A549 (cell line): ENCODE measurements at regions not wholly inside any gene's neighbourhood (a gene's known extent, or its start where the extent isn't known, plus 50 kb on each side); places are given as distances from the start of the nearest gene placed in this dataset.

Experiments used
- BCL3 ChIP-seq: fragments of >200 bp; sonication (Bioruptor Twin); formaldehyde crosslinking; IDR thresholded peaks from 3 replicates; pipeline ENCODE4 v1.6.1; 2016
- CHD4 ChIP-seq: fragments of 200-600 bp; sonication (generic); IDR thresholded peaks from 2 replicates; pipeline ENCODE4 v1.6.1; 2016; ENCODE audit warnings: antibody characterized with exemption, mild to moderate bottlenecking, borderline replicate concordance
- EP300 ChIP-seq, 2 experiments: fragments of >200 bp; sonication (Bioruptor Twin); formaldehyde crosslinking; IDR thresholded peaks; 2 replicates in 1 of 2; 3 replicates in 1 of 2; pipeline ENCODE4 v1.6.1; 2016 to 2017
- ESRRA ChIP-seq: fragments of 150-350 bp; IDR thresholded peaks from 2 replicates; pipeline ENCODE4 v1.6.1; 2014; ENCODE audit warnings: mild to moderate bottlenecking, low read length, borderline replicate concordance
- HDAC2 ChIP-seq: fragments of 200-600 bp; sonication (generic); IDR thresholded peaks from 2 replicates; pipeline ENCODE4 v1.6.1; 2016
- MYC ChIP-seq: IDR thresholded peaks from 2 replicates; pipeline ENCODE4 v1.6.1; 2012; ENCODE audit warnings: mild to moderate bottlenecking, inconsistent platforms, low read length, improper control_type of control experiment, borderline replicate concordance
- POLR2A ChIP-seq: IDR thresholded peaks from 2 replicates; pipeline ENCODE4 v1.6.1; 2012; ENCODE audit warnings: mild to moderate bottlenecking, low read length
- POLR2AphosphoS2 ChIP-seq: conservative IDR thresholded peaks from 2 replicates; pipeline ENCODE4 v1.6.1; 2012; ENCODE audit warnings: low read length, improper control_type of control experiment, inconsistent platforms
- RNF2 ChIP-seq: fragments of 200-600 bp; sonication (generic); IDR thresholded peaks from 2 replicates; pipeline ENCODE4 v1.6.1; 2016; ENCODE audit warnings: low read depth, mild to moderate bottlenecking, antibody characterized with exemption, moderate library complexity, borderline replicate concordance
- TF ChIP-seq, protein P1 (sequence below): fragments of >200 bp; sonication (Bioruptor Twin); formaldehyde crosslinking; IDR thresholded peaks from 3 replicates; pipeline ENCODE4 v1.5.1; 2016
- TF ChIP-seq, protein P2 (sequence below): fragments of 450-650 bp; IDR thresholded peaks from 2 replicates; pipeline ENCODE4 v1.6.1; 2014; ENCODE audit warnings: antibody characterized with exemption
- TF ChIP-seq, protein P3 (sequence below): IDR thresholded peaks from 2 replicates; pipeline ENCODE4 v1.6.1; 2012

- TF ChIP-seq, protein P1, sequence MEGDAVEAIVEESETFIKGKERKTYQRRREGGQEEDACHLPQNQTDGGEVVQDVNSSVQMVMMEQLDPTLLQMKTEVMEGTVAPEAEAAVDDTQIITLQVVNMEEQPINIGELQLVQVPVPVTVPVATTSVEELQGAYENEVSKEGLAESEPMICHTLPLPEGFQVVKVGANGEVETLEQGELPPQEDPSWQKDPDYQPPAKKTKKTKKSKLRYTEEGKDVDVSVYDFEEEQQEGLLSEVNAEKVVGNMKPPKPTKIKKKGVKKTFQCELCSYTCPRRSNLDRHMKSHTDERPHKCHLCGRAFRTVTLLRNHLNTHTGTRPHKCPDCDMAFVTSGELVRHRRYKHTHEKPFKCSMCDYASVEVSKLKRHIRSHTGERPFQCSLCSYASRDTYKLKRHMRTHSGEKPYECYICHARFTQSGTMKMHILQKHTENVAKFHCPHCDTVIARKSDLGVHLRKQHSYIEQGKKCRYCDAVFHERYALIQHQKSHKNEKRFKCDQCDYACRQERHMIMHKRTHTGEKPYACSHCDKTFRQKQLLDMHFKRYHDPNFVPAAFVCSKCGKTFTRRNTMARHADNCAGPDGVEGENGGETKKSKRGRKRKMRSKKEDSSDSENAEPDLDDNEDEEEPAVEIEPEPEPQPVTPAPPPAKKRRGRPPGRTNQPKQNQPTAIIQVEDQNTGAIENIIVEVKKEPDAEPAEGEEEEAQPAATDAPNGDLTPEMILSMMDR: no peak
- TF ChIP-seq POLR2A (no peak), POLR2AphosphoS2 (no peak), CHD4 (no peak), ESRRA (no peak), RNF2 (no peak), BCL3 (no peak), MYC (no peak), EP300 (IDR thresholded peaks at IDR 0.05) (no peak), HDAC2 (no peak)
- TF ChIP-seq, protein P2, sequence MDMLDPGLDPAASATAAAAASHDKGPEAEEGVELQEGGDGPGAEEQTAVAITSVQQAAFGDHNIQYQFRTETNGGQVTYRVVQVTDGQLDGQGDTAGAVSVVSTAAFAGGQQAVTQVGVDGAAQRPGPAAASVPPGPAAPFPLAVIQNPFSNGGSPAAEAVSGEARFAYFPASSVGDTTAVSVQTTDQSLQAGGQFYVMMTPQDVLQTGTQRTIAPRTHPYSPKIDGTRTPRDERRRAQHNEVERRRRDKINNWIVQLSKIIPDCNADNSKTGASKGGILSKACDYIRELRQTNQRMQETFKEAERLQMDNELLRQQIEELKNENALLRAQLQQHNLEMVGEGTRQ: no peak
- TF ChIP-seq, protein P3, sequence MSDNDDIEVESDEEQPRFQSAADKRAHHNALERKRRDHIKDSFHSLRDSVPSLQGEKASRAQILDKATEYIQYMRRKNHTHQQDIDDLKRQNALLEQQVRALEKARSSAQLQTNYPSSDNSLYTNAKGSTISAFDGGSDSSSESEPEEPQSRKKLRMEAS: no peak
Measured at GRCh38 chr2:6219906-6220305, 527.7 kb downstream of the SOX11 start.
